GM19239 (cell line): ENCODE measurements at regions not wholly inside any gene's neighbourhood (a gene's known extent, or its start where the extent isn't known, plus 50 kb on each side); places are given as distances from the start of the nearest gene placed in this dataset.
A peak's percentile ranks its signal among the peaks of the same experiment; 100 is the strongest.
"Not testable (repeated sequence)": the region's sequence is repeated elsewhere in the genome, so short reads cannot be mapped to it uniquely, and the experiment has no call there.

Experiments used
- DNase-seq: peaks from one replicate; pipeline ENCODE4 v3.0.0; 2011; ENCODE audit warnings: low spot score; ENCODE audit not compliant: insufficient read length
- FAIRE-seq: peaks from 2 replicates; lab custom pipeline; 2011; peaks lifted over from hg19 to GRCh38; lab: Jason Lieb, UNC

- no peak for DNase-seq
- no peak for FAIRE-seq
Measured at GRCh38 chr1:38488162-38488898, 371.2 kb downstream of the RRAGC start.

DNA sequence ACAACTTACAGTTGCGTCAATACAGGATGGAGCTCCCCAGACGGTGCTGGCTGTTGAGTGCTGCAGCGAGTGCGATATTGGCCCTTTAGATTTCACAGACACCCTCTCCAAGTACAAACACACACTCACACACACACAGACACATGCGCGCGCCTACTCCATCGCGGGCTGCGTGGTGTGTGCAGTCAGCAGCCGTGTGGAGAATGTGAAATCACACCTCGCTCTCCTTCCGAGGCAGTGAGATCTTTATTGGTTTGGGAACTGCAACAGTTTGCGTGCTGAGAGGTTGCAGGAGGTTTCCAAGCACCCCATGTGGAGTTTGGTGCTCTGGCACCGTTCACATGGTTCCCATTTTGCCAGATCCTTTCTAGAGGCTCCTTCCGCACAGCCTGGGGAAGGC lies 372.2 kb downstream of the RRAGC start:
- FAIRE-seq: no peak
- DNase-seq: no peak

DNA sequence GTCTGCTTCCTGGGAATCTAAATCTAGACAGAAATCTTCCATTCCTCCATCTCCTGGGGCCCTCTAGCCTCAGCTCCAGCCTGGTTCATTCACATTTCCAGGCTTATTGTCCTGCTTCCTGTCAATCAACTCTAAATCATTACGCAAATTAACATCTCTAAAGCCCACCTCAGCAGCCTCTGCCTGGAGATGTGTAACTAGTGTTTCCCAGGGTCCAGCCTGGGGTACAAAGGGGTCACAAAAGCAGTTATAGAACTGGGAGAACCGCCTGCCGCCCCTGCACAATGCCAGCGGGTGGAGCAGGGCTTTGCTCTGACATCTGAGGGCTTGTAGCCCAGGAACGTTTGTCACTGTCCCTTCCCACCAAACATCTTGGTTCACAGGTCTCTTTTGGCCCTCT lies 373.5 kb downstream of the RRAGC start:
- FAIRE-seq (no peak), DNase-seq (no peak)

GRCh38 chr1:38481871-38482826 lies 377.4 kb downstream of the RRAGC start:
- FAIRE-seq: no peak
- no peak for DNase-seq

DNA sequence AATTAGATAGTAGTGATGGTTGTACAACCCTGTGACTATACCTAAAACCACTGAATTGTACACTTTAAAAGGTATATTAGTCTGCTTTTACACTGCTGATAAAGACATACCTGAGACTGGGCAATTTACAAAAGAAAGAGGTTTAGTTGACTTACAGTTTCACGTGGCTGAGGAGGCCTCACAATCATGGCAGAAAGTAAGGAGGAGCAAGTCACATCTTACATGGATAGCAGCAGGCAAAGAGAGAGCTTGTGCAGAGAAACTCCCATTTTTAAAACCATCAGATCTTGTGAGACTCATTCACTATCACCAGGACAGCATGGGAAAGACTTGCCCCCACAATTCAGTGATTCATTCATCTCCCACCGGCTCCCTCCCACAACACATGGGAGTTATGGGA lies 379.9 kb downstream of the RRAGC start:
- not testable (repeated sequence) for FAIRE-seq, DNase-seq

- FAIRE-seq (no peak), DNase-seq (no peak)
Measured at GRCh38 chr1:38477811-38478210, 381.8 kb downstream of the RRAGC start.

DNA sequence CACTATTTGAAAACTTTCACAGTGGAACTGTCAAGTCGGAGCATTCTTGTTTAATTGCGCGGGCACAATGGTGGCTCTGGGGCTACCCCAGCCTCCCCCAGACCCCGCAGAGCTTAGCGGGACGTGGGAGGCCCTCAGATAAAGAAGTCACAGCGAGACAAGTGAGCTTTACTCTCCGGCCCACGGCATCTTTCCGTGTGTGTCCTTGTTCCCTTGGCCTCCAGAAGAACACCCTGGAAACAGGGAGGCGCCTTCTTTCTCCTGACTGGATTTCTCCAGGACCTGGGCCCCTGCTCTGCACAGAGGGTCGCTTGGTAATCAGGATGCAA lies 382.8 kb downstream of the RRAGC start:
- DNase-seq: no peak
- FAIRE-seq: peak; percentile 72

- peak; percentile 33 for FAIRE-seq
Measured at GRCh38 chr1:38476111-38476849, 383.3 kb downstream of the RRAGC start.

DNA sequence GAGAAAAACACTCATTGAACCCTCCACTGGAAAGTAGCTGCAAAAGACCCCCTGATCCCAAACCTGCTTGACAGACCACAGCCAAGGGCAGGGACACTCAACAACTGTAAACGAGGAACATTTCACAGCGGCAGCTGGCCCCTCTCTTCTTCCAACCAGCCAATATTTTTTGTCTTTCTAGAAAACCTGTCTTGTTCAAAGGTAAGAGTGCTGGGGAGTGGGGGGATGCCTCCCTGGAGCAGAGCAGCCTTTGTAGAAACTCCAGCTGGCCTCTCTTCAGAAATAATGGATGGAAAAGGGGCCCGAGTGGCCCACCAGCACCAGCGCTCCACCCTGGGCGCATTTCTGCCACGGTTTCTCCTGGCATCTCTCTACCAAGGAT lies 384.0 kb downstream of the RRAGC start:
- FAIRE-seq (no peak), DNase-seq (no peak)

More at GRCh38 chr1:38476111-38476849, 383.3 kb downstream of the RRAGC start:
- no peak for DNase-seq

DNA sequence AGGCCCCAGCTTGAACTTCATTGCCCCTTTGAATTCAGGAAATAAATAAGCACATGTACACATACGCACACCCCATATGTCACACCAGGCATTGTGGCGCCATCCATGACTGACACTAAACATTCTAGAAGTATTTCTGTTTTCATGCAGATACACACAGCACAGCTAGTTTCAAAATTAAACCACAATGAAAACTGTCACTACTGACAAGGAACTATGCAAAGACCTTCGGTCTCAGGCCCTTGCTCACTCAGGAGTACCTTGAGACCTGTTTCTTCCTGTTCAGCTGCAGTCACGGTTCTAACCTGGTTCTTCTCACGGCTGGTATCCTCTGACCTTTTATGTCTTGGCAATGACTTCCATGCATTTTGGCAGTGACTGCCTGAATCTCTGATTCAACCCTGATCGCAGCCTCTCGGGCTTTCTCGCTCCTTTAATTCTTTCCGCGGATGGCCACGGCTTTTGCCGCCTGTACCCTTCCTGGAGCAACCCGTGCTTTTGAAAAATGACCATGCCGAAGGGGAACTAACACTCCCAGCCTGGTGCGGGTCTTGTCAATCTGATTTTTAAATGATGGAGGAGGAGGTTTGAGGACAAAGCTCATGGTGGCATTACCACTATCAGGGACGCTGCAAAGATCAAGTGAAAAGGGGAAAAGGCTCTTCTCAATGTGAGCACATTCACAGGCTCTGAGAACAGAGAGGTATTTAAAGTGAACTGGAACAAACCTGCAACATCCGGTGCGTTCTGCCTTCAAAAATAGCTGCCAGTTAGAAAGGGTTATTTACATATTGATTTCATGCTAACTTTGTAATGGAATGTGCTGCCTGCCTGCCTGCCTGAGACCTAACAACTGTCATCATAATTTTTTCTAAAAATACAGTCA lies 384.6 kb downstream of the RRAGC start:
- peak; percentile 100 for FAIRE-seq
- peak; percentile 81 for DNase-seq

GRCh38 chr1:38466487-38466886 lies 393.1 kb downstream of the RRAGC start:
- DNase-seq (no peak), FAIRE-seq (no peak)

GRCh38 chr1:38465460-38465859 lies 394.1 kb downstream of the RRAGC start:
- DNase-seq: no peak
- no peak for FAIRE-seq

DNA sequence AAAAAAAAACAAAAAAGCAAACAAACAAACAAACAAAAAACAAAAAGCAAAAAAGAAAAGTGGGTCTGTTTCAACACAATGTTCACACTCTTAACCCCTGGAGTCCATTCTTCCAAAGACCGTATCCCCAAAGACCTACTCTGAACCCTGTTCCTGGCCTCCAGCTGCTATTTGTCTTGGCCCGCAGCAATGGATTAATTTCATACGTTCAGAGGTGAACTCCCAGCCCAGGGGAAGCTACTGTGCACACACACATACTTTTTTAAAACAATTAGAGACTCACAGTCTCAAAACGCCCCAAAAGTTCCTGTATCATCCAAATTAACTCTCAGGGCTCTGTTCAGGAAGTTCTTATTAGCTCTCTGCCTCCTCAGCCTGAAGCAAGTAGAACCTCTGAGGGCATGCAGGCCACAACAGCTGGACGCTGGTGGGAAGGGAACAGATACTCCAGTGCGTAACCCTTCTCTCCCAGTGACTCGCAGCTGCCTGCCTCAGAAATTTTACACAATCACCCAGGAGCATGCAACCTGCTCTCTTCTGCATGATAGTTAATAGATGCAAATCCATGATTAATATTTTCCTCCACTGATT lies 395.4 kb downstream of the RRAGC start:
- no peak for FAIRE-seq
- DNase-seq: no peak

DNA sequence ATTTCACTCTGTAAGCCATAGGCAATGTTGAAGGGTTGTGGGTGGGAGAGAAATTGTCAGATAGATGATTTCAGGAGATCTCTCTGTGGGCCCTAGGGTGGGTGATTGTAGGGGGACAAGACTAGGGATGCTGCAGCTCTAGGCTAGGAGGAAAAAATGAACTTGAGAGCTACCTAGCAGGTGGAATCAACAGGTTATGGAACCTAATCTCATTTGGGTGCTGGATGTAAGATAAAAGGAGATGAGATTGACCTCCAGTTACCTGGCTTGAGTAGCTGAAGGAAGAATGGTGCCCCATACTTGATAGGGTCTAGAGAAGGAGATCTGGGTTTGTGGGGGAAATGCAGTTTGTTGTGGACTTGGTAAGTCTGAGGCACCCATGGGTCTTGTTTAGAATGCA lies 396.5 kb downstream of the RRAGC start:
- DNase-seq (no peak), FAIRE-seq (no peak)

DNA sequence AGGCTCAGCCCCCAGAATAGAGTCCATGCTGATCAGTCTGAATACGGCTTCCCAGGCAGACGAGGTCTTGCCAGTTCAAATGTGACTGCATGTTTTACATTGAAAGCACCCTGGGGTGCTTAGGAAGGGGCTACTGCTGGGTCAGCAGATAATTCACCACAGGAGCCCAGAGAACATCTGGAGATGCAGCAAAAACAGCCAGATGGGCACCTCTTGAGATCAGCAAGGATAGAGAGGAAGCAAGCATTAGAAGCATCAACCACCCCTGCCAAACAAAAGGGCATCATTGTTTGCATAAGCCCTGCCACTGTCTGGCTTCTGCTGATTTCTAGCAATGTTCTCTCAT lies 403.1 kb downstream of the RRAGC start:
- DNase-seq: no peak
- no peak for FAIRE-seq

DNA sequence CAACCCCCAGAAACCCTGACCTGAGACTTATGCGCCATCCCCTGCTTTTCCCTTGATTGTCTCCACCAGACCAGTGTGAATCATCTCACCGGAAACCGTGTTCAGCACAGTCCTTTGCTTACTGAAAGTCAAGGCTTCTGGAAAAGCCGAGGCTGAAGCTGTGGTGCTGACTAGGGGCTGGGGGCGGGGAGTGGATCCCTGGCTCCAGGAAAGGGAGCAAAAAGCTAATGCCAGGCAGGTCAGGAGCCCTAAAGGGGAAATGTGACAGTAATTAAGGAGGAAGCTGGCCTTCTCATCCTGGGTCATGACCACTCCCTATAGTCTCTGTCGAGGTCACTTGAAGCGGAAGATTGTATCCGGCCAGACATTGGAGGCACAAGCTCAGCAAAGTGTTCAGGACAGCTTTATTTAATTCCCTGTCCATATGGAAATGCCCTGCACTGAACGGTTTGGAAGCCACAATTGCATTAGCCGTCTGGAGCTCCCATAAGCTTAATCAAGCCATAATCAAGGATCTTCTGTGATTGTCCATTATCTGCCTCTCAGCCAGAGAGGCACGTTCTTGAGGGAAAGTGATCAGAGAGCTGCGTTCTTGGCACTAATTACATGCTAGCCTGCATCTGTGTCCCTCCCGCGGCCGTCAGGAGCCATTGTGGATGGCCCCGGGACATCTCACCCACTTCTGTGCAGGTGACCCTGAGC lies 403.6 kb downstream of the RRAGC start:
- FAIRE-seq (no peak), DNase-seq (no peak)

DNA sequence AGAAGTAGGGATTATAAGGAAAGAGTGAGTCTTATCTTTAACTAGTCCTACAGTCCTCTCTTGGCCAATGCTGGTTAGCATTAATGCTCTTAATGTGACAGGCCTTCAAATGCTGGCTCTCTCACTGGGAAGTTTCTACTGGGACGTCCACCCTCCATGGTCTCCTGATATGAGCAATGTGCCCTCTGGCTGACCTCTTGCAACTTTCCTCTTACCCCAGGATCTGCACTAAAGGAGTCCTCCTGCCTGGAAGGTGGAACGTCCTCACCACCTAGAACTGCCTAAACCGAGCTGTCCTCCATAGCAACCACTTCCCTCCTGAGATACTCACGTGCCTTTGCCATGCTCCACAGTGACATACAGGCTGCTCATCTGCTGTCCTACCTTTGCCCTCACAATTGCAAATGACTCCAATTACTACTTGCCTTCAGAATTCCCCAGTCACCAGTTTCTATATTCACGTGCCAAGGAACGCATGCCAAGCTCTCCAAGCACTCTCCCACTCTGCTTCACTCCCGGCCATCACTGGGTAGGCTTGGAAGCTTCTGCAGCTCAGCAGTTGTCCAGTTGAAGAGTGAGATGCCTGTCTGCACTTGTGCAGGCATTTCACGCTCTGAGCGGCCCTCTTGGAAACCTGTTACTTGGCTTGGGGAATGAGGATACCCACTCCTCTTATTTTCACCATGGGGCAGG lies 404.7 kb downstream of the RRAGC start:
- DNase-seq: no peak
- FAIRE-seq: no peak

DNA sequence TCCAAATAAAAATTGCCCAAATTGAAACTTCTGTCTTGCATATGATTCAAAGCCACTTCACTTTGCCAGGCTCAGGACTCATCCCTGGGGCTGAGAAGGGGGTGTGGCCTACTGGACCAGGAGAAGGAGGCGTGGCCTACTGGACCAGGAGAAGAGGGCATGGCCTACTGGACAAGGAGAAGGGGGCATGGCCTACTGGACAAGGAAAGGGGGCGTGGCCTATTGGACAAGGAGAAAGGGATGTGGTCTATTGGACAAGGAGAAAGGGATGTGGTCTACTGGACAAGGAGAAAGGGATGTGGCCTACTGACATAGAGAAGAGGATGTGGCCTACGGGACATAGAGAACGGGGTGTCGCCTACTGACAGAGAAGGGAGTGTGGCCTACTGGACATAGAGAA lies 405.3 kb downstream of the RRAGC start:
- DNase-seq (no peak), FAIRE-seq (no peak)
